Stimulated activated naive CD8-positive, alpha-beta T cell treated with anti-CD3 and anti-CD28 coated beads, Interleukin-15, Interleukin-2, amounts not matched to agents 100 U/mL and 50 U/mL, for 24 hours (primary cell): ENCODE measurements at regions not wholly inside any gene's neighbourhood (a gene's known extent, or its start where the extent isn't known, plus 50 kb on each side); places are given as distances from the start of the nearest gene placed in this dataset.

Experiments used
- ATAC-seq: fragments of 150-1000 bp; cut with Tn5 transposase; one replicate; pipeline ENCODE4 v1.10.0; 2021
- DNase-seq: peaks from one replicate; pipeline ENCODE4 v3.0.0; 2021

- DNase-seq = no peak
- ATAC-seq = no peak
Measured at GRCh38 chr20:19807946-19808330, 49.9 kb downstream of the RIN2 start.

GRCh38 chr20:19808498-19808897 lies 50.4 kb downstream of the RIN2 start:
- DNase-seq (no peak), ATAC-seq (no peak)

- ATAC-seq (no peak), DNase-seq (no peak)
Measured at GRCh38 chr20:19809505-19809904, 51.4 kb downstream of the RIN2 start.

- no peak for DNase-seq
- ATAC-seq = no peak
Measured at GRCh38 chr20:19811231-19811630, 53.2 kb downstream of the RIN2 start.

GRCh38 chr20:19812056-19812455 lies 54.0 kb downstream of the RIN2 start:
- no peak for ATAC-seq
- DNase-seq = no peak

GRCh38 chr20:19812696-19813095 lies 54.6 kb downstream of the RIN2 start:
- ATAC-seq = no peak
- DNase-seq = no peak

- DNase-seq (no peak), ATAC-seq (no peak)
Measured at GRCh38 chr20:19813846-19814640, 56.0 kb downstream of the RIN2 start.

- DNase-seq (peak; percentile 17), ATAC-seq (peak; percentile 73)
Measured at GRCh38 chr20:19815553-19815991, 57.5 kb downstream of the RIN2 start.

GRCh38 chr20:19816386-19816785 lies 58.3 kb downstream of the RIN2 start:
- DNase-seq (no peak), ATAC-seq (no peak)

- ATAC-seq (no peak), DNase-seq (no peak)
Measured at GRCh38 chr20:19817017-19817416, 59.0 kb downstream of the RIN2 start.

GRCh38 chr20:19819149-19819548 lies 61.1 kb downstream of the RIN2 start:
- ATAC-seq (no peak), DNase-seq (no peak)

GRCh38 chr20:19820555-19821211 lies 62.6 kb downstream of the RIN2 start:
- DNase-seq = no peak
- no peak for ATAC-seq

- DNase-seq (no peak), ATAC-seq (no peak)
Measured at GRCh38 chr20:19821606-19822005, 63.5 kb downstream of the RIN2 start.

GRCh38 chr20:19823216-19823615 lies 65.2 kb downstream of the RIN2 start:
- DNase-seq (no peak), ATAC-seq (no peak)

GRCh38 chr20:19823971-19824370 lies 65.9 kb downstream of the RIN2 start:
- ATAC-seq (no peak), DNase-seq (no peak)

- no peak for DNase-seq
Measured at GRCh38 chr20:19824861-19825260, 66.8 kb downstream of the RIN2 start.

GRCh38 chr20:19826179-19826914 lies 68.3 kb downstream of the RIN2 start:
- DNase-seq = no peak

More at GRCh38 chr20:19824861-19825260, 66.8 kb downstream of the RIN2 start:
- ATAC-seq = no peak

GRCh38 chr20:19827818-19828217 lies 69.8 kb downstream of the RIN2 start:
- no peak for ATAC-seq
- no peak for DNase-seq

More at GRCh38 chr20:19826179-19826914, 68.3 kb downstream of the RIN2 start:
- no peak for ATAC-seq

GRCh38 chr20:19828232-19828631 lies 70.2 kb downstream of the RIN2 start:
- DNase-seq = peak; percentile 32
- peak; percentile 85 for ATAC-seq

- DNase-seq = no peak
- ATAC-seq = no peak
Measured at GRCh38 chr20:19830211-19830785, 72.2 kb downstream of the RIN2 start.

- ATAC-seq (peak; percentile 66), DNase-seq (peak; percentile 51)
Measured at GRCh38 chr20:19832875-19833274, 74.8 kb downstream of the RIN2 start.

GRCh38 chr20:19833395-19833794 lies 75.3 kb downstream of the RIN2 start:
- DNase-seq (no peak), ATAC-seq (no peak)

GRCh38 chr20:19834287-19834686 lies 76.2 kb downstream of the RIN2 start:
- ATAC-seq (no peak), DNase-seq (no peak)
